Left colon (tissue), 2 donors: ENCODE measurements at regions not wholly inside any gene's neighbourhood (a gene's known extent, or its start where the extent isn't known, plus 50 kb on each side); places are given as distances from the start of the nearest gene placed in this dataset.

ENCODE experiments used
- ATAC-seq: fragments of 200-7000 bp; cut with Tn5 transposase; one replicate; pipeline ENCODE4 v1.9.1; 2020; ENCODE audit warnings: mild to moderate bottlenecking, moderate library complexity
- DNase-seq, 2 donors: peaks; one replicate each; pipeline ENCODE4 v3.0.0-alpha.2; 2020
- intact Hi-C, 2 donors: fragments of 100-400 bp; cut with DNase I in 1 of 2; cut with micrococcal nuclease in 1 of 2; formaldehyde crosslinking; loops; one replicate each; pipeline versions ENCODE4 v1.11.2 to v1.14.0; 2022; cut with DNase I, micrococcal nuclease
- donor health status: DM: no; HTN: no; CAD: no.
- donor health status: DM: yes; HTN: yes; CAD: no.

DNA sequence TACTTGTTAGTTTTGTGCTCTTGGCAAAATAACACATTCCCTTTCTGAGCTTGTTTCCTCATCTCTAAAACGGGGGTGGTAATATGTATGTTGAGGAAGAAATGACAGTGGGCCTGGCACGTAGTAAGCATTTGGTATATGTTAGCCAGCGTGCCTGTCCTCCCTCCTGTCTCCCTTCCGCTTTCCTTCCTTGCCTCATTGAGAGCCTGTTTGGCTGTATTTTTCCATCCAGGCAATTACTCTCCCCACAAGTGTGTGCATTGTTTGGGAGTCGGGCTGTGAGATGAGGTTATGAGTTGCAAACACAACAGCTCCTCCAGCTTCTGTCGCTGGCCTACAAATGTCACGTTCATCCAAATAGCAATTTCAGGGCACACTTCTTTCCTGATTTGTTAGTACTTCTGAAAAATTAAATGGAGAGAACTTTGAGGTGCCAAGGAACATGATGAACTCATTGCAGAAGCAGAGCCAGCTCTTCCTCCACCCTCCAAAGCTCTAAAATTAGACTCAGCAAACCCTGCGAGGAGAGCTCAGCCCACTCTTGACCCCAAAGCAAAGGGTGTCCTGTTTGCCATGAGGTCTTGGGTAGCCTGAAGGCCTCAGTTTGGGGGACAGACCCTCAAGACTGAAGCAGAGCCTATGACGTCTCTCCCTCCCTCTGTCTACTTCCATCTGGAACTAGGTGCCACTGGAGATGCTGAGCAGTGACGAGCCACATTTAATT is 50.7 kb upstream of the TOX2 start:
- DNase-seq (no peak), ATAC-seq (no peak)
- intact Hi-C loops, result no loop called here

DNA sequence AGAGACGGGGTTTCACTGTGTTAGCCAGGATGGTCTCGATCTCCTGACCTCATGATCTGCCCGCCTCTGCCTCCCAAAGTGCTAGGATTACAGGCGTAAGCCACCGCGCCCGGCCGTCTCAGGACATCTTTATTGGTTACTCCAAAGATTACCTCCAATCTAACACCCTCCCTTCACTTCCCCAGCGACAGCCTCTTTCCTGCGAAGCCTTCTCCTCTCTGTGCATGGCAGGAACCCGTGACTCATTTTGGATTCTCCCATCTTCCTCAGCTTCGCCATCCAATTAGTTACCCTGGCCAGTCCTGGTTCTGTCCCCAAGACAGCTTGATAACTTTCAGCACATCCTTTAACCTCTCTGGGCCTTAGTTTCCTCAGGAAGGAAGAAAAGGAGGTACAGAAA is 51.3 kb upstream of the TOX2 start:
- intact Hi-C loops, result no loop called here
- no peak for ATAC-seq
- no peak for DNase-seq

DNA sequence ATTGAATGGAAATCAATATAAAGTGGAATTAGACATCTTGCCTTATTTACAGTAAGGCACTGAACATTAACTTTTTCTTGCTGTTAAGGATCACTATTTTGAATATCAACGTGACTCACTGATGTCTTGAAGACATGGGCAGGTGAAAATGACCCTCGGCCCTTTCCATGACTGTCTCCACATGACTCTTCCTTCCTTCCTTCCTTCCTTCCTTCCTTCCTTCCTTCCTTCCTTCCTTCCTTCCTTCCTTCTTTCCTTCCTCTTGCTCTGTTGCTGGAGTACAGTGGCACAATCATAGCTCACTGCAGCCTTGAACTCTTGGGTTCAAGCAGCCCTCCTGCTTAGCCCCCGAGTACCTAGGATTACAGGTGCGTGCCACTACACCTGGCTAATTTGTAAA is 52.2 kb upstream of the TOX2 start:
- no peak for ATAC-seq
- no peak for DNase-seq

DNA sequence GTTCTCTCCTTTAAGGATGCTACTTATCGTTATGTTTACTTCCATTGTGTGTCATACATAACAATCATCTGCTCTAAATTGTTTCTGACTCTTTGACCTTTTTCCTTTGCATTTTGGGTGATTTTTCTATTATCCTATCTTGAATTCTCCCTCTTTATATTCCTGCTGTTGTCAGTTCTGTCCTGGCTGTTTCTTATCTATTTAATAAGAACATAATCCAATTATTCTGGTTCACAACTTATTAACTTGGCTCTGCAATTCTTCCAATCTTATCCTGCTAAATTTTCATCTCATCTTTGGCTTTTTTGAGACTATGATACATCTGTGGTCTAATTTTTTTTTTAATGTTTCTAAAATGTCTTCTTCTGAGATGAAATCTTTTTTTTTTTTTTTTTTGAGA is 54.7 kb upstream of the TOX2 start:
- DNase-seq, result no peak
- no peak for ATAC-seq
- intact Hi-C loops, result no loop called here

More for the DNA sequence above, 52.2 kb upstream of the TOX2 start:
- intact Hi-C loops, result no loop called here

DNA sequence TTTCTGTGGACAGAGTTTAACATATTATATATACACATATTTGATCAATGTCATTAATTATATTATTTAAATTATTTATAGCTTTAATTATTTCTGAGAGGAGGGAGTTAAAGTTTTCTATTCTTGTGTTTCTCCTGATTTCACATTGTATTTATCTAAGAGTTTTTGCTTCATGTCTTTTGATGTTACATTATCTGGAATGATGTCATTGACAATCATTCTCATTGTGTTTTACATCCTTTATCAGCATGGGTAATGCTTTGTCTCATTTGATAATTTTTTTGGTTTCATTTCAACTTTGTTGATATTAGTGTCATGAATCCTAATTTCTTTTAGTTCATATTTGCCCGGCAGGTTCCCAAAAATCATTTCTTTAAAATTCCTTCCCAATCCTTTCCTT is 56.7 kb upstream of the TOX2 start:
- no peak for ATAC-seq
- DNase-seq, result no peak

DNA sequence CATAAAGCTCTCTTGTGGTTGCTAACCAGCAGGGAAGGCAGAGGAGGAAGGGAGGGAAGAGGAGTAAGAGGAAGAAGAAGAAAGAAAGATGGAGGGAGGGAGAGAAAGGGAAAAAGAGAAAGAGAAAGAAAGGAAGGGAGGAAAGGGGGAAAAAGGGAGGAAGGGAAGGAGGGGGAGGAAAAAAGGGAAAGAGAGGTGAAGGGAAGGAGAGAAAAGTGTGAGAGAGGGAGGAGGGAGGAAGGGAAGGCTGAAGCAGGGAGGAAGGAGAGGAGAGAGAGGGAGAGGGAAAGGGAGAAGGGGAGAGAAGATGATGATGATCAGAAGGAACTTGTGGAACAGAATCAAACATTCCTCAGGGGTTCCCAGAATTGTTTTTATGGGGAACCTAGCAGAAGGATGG is 57.5 kb upstream of the TOX2 start:
- DNase-seq (no peak), ATAC-seq (no peak)
- intact Hi-C loops, result no loop called here

More for the DNA sequence above, 56.7 kb upstream of the TOX2 start:
- intact Hi-C loops, result no loop called here

DNA sequence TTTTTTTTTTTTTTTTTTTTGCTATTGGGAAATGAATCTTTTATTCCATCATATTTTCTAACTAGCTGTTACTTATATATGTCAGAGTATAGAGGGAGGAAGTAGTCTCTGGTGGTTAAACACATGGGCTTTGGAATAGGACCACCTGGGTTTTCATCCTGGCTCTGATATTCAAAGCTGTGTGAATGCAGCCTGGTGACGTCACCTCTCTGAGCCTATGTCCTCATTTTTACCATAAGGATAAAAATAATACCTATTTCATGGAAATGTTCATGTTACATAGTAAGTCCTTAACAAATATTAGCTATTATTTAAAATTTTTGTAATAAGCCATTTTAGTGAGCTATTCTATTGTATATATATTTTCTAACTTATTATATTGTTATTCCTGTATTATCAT is 58.8 kb upstream of the TOX2 start:
- intact Hi-C loops, result no loop called here
- ATAC-seq, result no peak
- DNase-seq, result no peak

DNA sequence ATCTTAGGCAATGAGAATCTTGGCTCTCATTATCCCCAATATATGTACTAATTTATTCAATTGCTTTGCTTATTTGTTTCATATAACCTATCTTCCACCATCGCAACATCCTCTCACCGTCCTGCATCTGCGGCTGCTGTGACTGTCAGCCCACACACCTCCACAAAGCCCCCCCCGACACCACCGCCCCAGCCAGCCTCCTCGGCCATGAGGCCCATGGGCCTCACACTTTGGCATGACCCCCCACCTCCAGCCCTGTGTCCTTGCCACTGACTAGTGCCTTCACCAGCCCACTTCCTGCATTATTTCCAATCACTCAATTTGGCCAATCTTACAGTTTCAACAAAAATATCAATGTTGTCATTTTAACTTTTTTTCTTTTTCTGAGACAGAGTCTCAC is 60.7 kb upstream of the TOX2 start:
- intact Hi-C loops, result no loop called here
- no peak for ATAC-seq
- DNase-seq, result no peak

DNA sequence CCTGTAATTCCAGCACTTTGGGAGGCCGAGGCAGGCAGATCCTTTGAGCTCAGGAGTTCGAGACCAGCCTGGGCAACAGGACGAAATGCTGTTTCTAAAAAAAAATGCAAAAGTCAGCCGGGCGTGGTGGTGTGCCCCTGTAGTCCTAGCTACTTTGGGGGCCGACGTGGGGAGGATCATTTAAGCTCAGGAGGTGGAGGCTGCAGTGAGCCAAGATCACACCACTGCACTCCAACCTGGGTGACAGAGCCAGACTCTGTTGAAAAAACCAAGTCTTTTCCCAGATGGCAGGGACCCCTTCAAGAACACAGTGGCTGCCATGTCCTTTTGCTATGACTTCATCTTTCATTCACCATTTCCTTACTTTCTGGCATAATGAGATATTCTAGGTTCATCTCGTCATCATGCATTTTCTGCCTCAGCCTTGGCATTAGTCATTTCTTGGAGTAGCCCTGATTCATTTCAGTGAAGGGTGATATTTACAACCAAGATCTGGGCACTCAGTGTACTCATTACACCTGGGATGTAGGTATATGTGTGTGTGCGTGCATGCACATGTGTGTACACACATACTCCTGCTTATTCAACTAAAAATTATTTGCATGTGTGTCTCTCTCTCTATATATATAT is 61.4 kb upstream of the TOX2 start:
- DNase-seq, result no peak
- intact Hi-C loops, result no loop called here
- no peak for ATAC-seq

DNA sequence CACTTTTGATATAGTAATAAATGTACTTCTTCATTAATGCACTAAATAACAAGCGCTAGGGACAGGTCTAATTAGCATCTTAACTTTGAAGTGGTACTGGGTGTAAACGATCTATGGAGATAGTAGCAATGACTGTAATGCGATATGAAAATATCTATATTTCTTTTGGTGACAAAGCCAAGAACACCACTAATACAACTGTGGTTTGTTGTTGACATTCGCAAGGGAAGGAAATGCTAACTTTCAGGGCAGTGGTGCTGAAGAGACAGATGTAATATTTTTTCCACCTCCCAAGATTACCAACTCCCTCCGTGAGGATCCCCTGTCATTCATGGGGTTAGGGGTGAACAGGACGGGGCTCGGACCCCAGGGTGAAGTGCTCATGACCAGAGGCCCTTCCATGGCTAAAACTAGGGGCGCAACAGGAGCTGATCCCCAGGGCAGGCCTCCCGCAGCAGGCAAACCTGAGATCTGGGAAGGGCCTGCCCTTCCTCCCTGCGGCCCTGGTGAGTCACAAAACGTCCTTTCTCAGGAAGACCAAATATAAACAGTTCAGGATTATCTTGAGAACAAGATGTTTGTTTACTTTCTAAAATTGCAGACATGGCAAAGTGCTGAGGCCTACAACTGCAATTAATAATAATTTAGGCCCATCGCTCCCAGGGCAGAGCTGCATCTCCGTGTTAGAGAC is 65.0 kb upstream of the TOX2 start:
- intact Hi-C loops, result no loop called here
- ATAC-seq (no peak), DNase-seq (no peak)

DNA sequence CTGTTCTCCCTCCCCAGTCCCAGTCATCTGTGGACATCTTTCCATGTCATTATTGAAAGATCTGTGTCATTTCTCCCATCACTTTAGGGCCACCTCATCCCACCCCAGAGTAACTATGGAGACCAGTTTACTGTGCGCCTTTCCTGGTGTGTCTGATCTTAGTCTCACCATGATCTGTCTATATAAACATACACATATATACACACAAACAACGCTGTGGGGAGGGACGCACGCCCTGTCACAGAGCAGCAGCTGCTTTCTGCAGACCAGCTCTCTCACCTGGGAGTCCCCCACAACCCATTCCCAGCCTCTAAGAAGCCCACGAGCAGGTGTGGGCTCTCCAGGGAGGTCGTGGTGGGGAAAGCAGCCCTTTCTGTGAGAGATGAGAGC is 68.1 kb upstream of the TOX2 start:
- intact Hi-C loops, result no loop called here
- ATAC-seq (no peak), DNase-seq (no peak)

DNA sequence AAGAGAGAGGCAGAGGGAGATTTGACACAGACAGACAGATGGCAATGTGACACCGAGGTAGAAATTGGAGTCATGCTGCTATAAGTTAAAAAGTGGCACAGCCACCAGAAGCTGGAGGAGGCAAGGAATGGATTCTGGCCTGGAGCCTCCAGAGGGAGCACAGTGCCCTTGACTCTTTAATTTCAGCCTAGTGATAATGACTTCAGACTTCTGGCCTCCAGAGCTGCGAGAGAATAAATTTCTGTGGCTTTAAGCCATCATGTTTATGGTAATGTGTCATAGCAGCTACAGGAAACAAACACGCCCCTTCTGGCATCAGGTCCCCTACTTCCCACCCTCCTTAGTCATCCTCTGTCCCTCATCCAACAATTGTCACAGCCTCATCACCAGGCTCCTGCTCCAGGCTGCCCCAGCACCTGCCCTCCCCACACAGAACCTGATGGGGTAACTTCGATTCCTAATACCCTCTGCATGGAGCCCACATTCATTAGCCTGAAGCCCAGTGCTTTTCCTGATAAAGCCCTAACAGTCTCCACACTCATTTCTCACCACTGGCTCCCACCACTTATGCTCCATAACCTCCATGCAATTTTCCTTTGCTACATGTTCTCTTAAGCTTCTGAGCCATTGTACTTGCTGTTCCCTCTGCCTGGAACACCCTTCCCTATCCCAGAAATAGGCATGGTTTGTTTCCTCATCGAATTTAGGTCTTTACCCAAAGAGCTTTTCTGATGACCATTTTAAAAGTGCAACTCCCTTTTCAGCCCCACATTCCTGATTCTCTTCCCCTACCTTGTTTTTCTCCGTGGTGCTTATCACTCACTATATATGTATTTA is 69.7 kb upstream of the TOX2 start:
- peak; percentile 23 for ATAC-seq

DNA sequence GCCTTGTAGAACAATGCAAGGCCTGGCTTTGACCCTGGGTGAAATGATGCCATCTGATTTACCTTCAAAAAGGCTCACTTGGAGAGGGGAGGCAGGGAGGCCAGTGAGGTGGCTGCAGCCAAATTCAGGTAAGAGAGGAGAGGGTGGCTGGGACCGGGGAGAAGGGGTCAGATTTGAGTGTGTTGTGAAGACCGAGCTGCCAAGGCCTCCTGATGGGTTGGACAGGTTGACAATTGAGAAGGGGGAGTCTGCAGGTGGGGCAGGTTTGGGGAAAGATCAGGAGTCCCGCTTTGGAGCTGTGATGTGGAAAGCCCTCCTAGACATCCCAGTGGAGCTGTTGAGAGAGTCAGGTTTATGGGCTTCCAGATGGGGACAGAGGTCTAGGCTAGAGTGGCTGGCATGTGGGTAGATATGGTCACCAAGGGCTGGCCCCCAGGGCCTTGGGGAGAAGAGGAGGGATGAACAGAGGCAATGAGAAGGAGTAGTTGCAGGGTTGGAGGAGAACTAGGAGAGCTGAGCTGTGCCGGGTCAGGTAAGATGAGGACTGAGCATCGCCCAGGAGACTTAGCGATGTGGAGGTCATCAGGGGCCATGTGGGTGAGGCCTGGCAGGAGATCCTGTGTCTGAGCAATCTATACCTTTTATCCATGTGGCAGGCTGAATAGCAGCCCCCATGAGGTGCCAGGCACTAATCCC is 70.5 kb upstream of the TOX2 start:
- ATAC-seq (no peak), DNase-seq (no peak)
- intact Hi-C loops, result no loop called here

More for the DNA sequence above, 69.7 kb upstream of the TOX2 start:
- intact Hi-C loops, result no loop called here
- DNase-seq, result no peak

DNA sequence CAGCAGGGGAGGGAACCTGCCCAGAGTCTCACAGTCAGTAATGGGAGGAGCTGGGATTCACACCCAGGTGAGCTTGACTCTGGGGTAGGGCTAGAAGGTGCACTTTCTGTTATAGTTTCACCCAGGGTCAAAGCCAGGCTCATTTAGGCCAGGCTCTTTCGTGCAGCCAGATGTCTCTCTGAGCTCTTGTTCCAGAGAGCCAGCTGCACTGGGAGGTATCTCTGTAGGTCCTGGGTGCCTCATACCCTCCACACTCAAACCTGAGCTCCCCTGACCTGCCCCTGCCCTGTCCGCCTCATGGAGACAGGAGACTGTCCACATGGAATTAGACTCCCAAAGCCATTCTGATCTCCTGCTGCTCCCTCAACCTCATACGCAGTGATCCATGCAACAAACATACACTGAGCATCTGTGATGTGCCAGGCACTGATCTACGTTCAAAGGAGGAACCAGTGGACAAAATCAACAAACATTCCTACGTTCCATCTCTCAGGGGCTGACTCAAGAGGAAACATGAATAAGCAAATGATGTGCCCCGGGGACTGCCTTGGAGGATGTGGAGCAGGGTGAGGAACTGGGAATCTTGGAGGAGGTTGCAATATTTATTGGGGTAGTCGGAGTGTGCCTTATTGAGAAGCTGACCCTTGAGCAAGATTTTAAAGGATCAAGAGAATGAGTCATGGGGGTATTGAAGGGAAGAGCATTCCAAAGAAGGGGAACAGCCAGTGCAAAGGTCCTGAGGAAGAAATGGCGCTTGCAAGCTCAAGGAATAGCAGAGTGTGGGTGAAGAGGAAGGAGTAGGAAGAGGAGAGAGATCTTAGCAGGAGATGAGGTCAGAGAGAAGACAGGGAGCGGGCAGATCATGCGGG is 71.3 kb upstream of the TOX2 start:
- intact Hi-C loops, result no loop called here
- no peak for ATAC-seq
- DNase-seq, result no peak

DNA sequence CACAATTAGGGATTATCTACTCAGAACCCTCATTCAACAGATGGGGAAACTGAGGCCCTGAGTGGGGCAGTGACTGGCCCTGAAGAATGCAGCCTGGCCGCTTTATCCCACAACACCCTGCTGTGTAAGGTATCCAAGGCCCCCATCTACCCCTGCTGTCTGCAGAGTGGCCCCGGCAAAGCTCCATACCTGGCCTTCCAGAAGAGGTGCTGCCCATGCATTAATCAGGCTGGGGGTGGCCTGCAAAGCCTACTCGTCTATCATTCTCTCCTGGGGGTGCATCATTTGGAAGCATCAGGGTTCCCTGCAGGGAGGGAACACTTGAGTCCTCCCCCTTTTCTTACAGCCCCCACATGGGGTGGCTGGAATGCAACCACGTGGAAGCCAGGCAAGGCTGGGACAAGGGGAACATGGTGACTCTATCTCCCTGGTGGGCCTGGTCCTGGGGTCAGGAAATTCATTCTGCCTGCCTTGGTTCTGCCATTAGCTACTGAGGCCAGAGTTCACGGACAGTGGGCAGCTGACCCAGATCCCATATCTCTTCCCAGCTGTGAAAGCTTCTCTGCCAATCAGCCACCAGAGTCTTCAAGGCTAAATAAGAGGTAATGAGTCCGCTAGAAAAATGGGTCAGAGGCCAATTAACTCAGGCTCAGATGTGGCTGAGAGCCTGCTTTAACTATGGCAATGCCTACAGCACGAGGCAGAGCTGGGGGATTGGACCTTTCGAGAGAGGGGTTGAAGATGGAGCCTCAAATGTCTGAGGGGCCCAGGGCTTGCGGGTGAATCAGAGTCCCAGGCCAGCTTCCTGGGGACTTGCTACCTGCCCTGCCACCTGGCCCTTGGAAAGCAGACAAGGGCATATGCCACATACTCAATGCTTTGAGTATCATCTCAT is 72.3 kb upstream of the TOX2 start:
- DNase-seq (no peak), ATAC-seq (no peak)
- intact Hi-C loops, result no loop called here

DNA sequence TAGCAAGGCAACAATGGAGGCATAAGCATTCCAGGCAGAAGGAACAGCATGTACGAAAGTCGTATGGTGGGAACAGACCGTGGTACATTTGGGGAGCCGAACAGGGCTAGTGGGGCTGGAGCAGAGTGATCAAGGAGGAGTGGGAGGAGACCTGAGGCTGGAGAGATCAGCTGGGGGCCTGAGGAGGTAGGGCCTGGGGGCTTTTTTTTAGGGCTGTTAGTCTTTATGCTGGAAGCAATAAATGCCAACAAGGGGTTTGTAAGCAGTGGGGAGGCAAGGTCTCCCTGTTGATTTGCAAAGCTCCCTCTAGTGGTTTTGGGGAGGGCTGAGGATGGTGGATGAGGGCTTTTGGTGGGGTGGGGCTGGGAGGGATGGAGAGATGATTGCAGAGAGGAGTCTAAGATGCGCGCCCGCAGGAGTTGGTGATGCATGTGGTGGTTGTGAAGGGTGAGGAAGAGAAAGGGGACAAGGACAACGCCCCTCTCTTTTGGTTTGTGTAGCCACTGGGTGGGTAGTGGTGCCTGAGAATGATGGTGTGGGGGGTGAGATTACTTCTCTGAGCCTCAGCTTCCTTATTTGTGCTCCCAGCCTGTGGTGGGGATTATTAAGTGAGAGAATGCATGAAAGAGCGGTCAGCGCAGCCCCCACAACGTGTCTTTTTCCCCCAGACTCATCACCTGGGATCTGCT is 74.1 kb upstream of the TOX2 start:
- ATAC-seq, result no peak
- DNase-seq, result no peak
- intact Hi-C loops, result no loop called here

DNA sequence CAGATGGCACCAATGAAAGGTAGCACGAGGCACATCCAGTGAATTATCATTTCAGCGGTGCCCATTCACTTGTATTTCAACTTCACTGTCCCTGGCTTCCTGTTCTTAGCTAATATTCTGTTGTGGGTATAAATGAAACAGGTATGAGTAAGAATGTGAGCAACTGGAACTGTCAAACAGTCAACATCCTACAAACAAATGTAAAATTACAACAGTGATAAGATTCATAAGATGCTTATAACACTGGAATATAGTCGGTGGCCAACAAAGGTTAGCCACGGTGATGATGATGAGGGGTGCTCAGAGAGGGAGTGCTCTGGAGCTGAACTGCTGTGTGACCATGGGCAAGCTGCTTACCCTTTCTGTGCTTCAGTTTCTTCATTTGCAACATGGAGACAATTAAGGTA is 74.9 kb upstream of the TOX2 start:
- ATAC-seq (no peak), DNase-seq (no peak)
- intact Hi-C loops, result no loop called here
